A673 (cell line): ENCODE measurements at regions not wholly inside any gene's neighbourhood (a gene's known extent, or its start where the extent isn't known, plus 50 kb on each side); places are given as distances from the start of the nearest gene placed in this dataset.

Source experiments
- CTCF ChIP-seq: fragments of 300-800, 200-600 bp; sonication (generic); conservative IDR thresholded peaks from 2 replicates; pipeline ENCODE4 v1.5.1; 2017; ENCODE audit warnings: low read depth, mild to moderate bottlenecking, antibody characterized with exemption, low read length, moderate library complexity, mixed read lengths
- EZH2 ChIP-seq: fragments of 200-600 bp; sonication (generic); IDR thresholded peaks from 2 replicates; pipeline ENCODE4 v1.6.1; 2017; ENCODE audit warnings: borderline replicate concordance, low read depth, mild to moderate bottlenecking, mixed read lengths, antibody characterized with exemption, low read length; ENCODE audit not compliant: poor library complexity, severe bottlenecking

GRCh38 chr21:38741950-38742256 is 63.8 kb upstream of the ETS2 start:
- TF ChIP-seq CTCF = no peak
- TF ChIP-seq EZH2 = no peak
